ENCODE measurements at regions not wholly inside any gene's neighbourhood (a gene's known extent, or its start where the extent isn't known, plus 50 kb on each side); places are given as distances from the start of the nearest gene placed in this dataset.
"Not testable (repeated sequence)": the region's sequence is repeated elsewhere in the genome, so short reads cannot be mapped to it uniquely, and the experiment has no call there.

GRCh38 chr6:859936-860335 is 167.0 kb upstream of the EXOC2 start:
- intact Hi-C loops (cut with DNase I), result no loop called here
- H3K27me3 ChIP-seq, result no peaks in the 10 kb centered on the region
- H3K9me3 ChIP-seq, result no peaks in the 10 kb centered on the region
- no peaks in the 10 kb centered on the region for H3K4me1 ChIP-seq
- no peak overlapping the region for H3K27ac ChIP-seq
- no peaks in the 10 kb centered on the region for H3K36me3 ChIP-seq
- DNase-seq (no peak), ATAC-seq (no peak)
- TF ChIP-seq POLR2A (IDR thresholded peaks at IDR 0.05), result no peak
- TF ChIP-seq, protein P1, sequence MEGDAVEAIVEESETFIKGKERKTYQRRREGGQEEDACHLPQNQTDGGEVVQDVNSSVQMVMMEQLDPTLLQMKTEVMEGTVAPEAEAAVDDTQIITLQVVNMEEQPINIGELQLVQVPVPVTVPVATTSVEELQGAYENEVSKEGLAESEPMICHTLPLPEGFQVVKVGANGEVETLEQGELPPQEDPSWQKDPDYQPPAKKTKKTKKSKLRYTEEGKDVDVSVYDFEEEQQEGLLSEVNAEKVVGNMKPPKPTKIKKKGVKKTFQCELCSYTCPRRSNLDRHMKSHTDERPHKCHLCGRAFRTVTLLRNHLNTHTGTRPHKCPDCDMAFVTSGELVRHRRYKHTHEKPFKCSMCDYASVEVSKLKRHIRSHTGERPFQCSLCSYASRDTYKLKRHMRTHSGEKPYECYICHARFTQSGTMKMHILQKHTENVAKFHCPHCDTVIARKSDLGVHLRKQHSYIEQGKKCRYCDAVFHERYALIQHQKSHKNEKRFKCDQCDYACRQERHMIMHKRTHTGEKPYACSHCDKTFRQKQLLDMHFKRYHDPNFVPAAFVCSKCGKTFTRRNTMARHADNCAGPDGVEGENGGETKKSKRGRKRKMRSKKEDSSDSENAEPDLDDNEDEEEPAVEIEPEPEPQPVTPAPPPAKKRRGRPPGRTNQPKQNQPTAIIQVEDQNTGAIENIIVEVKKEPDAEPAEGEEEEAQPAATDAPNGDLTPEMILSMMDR (IDR thresholded peaks at IDR 0.05), result no peak
- no peak overlapping the region for H3K4me3 ChIP-seq
- WGBS (ENCODE audit: insufficient coverage, low coverage, low lambda C conversion rate, missing lambda C conversion rate), result 61% methylated on average over 3 of the region's 4 CpGs

GRCh38 chr6:854406-855118 is 161.6 kb upstream of the EXOC2 start:
- TF ChIP-seq, protein P1 (IDR thresholded peaks at IDR 0.05), result no peak
- no peak for TF ChIP-seq POLR2A (IDR thresholded peaks at IDR 0.05)
- no peak for ATAC-seq
- intact Hi-C loops (cut with DNase I), result no loop called here
- H3K9me3 ChIP-seq, result no peaks in the 10 kb centered on the region
- H3K27ac ChIP-seq, result no peak overlapping the region
- no peaks in the 10 kb centered on the region for H3K27me3 ChIP-seq
- H3K36me3 ChIP-seq, result no peaks in the 10 kb centered on the region
- no peak overlapping the region for H3K4me3 ChIP-seq
- no peaks in the 10 kb centered on the region for H3K4me1 ChIP-seq
- DNase-seq, result no peak
- 60% methylated on average over 10 of the region's 12 CpGs for WGBS (ENCODE audit: insufficient coverage, low coverage, low lambda C conversion rate, missing lambda C conversion rate)

DNA sequence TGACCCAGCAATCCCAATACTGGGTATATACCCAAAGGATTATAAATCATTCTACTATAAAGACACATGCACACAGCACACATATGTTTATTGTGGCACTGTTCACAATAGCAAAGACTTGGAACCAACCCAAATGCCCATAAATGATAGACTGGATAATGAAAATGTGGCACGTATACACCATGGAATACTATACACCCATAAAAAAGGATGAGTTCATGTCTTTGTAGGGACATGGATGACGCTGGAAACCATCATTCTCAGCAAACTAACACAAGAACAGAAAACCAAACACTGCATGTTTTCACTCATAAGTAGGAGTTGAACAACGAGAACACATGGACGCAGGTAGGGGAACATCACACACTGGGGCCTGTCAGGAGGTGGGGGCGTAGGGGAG is 159.3 kb upstream of the EXOC2 start:
- intact Hi-C loops (cut with DNase I); H3K27me3 ChIP-seq; DNase-seq; H3K36me3 ChIP-seq; ATAC-seq; H3K27ac ChIP-seq; H3K9me3 ChIP-seq; H3K4me1 ChIP-seq; H3K4me3 ChIP-seq: not testable (repeated sequence)
- 93% methylated on average over 5 of the region's 5 CpGs for WGBS (ENCODE audit: insufficient coverage, low coverage, low lambda C conversion rate, missing lambda C conversion rate)

DNA sequence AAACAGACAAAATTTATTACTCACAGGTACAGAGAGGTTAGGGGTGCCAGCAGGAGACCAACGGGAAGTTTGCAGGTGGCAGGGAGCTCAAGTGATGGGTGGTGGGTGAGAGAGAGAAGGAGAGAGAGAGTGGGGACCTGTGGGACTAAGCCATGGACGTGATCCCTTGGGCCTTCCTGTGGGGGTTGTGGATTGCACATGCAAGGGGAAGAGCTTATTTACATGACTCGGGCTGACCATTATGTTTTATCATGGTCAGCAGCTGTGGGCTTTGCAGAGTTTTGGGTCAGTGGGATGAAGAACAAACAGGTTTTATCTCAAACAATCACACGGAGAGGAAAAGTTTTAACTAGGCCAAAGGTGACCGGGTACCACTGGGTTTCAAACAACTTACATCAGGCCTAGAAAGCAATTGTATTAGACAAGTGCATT is 156.2 kb upstream of the EXOC2 start:
- intact Hi-C loops (cut with DNase I), result no loop called here
- Histone ChIP-seq H3K27ac (no peak overlapping the region), H3K4me3 (no peak overlapping the region), H3K9me3 (no peaks in the 10 kb centered on the region), H3K4me1 (no peaks in the 10 kb centered on the region), H3K27me3 (no peaks in the 10 kb centered on the region), H3K36me3 (no peaks in the 10 kb centered on the region)
- 68% methylated on average over 4 of the region's 5 CpGs for WGBS (ENCODE audit: insufficient coverage, low coverage, low lambda C conversion rate, missing lambda C conversion rate)
- no peak for DNase-seq
- no peak for ATAC-seq
- TF ChIP-seq, protein P1 (IDR thresholded peaks at IDR 0.05), result no peak
- no peak for TF ChIP-seq POLR2A (IDR thresholded peaks at IDR 0.05)

- DNase-seq (no peak), ATAC-seq (no peak)
- H3K27ac ChIP-seq, result no peak overlapping the region
- 10% methylated on average over 2 of the region's 2 CpGs for WGBS (ENCODE audit: insufficient coverage, low coverage, low lambda C conversion rate, missing lambda C conversion rate)
- TF ChIP-seq POLR2A (IDR thresholded peaks at IDR 0.05), result no peak
- TF ChIP-seq, protein P1 (IDR thresholded peaks at IDR 0.05), result no peak
- no peaks in the 10 kb centered on the region for H3K4me1 ChIP-seq
- H3K4me3 ChIP-seq, result no peak overlapping the region
- intact Hi-C loops (cut with DNase I), result no loop called here
- H3K27me3 ChIP-seq, result no peaks in the 10 kb centered on the region
- H3K9me3 ChIP-seq, result no peaks in the 10 kb centered on the region
- H3K36me3 ChIP-seq, result no peaks in the 10 kb centered on the region
Observed at GRCh38 chr6:845566-845965, 152.6 kb upstream of the EXOC2 start.
